Epithelial cell of esophagus (primary cell): ENCODE measurements at regions not wholly inside any gene's neighbourhood (a gene's known extent, or its start where the extent isn't known, plus 50 kb on each side); places are given as distances from the start of the nearest gene placed in this dataset.
A peak's percentile ranks its signal among the peaks of the same experiment; 100 is the strongest.

Experiments used
- DNase-seq: peaks from one replicate; pipeline ENCODE4 v3.0.0; 2010; ENCODE audit warnings: low read depth
- H3K4me3 ChIP-seq: 2 replicates; pipeline ENCODE4 v1.5.1; 2011; ENCODE audit warnings: mild to moderate bottlenecking, low read length, control low read depth
- CTCF ChIP-seq: IDR thresholded peaks from 2 replicates; pipeline ENCODE4 v1.5.1; 2011; ENCODE audit warnings: low read depth, mild to moderate bottlenecking, low read length, control low read depth, inconsistent platforms; ENCODE audit not compliant: insufficient read depth; ENCODE audit errors: missing control alignments

- no peak overlapping the region for H3K4me3 ChIP-seq
- TF ChIP-seq CTCF: no peak
- no peak for DNase-seq
These were observed 659.0 kb downstream of the PTPRC start for GRCh38 chr1:199297887-199298286.

GRCh38 chr1:199298825-199299224, 660.0 kb downstream of the PTPRC start:
- H3K4me3 ChIP-seq: no peak overlapping the region
- no peak for DNase-seq
- TF ChIP-seq CTCF: no peak

- DNase-seq: no peak
- H3K4me3 ChIP-seq: no peak overlapping the region
- no peak for TF ChIP-seq CTCF
These were observed 662.8 kb downstream of the PTPRC start for GRCh38 chr1:199301472-199302217.

GRCh38 chr1:199302554-199302953, 663.7 kb downstream of the PTPRC start:
- peak; percentile 76 for DNase-seq
- TF ChIP-seq CTCF: no peak
- H3K4me3 ChIP-seq: no peak overlapping the region

GRCh38 chr1:199303035-199303434, 664.2 kb downstream of the PTPRC start:
- no peak for DNase-seq
- H3K4me3 ChIP-seq: no peak overlapping the region
- no peak for TF ChIP-seq CTCF

GRCh38 chr1:199305053-199305452, 666.2 kb downstream of the PTPRC start:
- H3K4me3 ChIP-seq: no peak overlapping the region
- no peak for DNase-seq
- TF ChIP-seq CTCF: no peak

GRCh38 chr1:199307496-199308264, 668.8 kb downstream of the PTPRC start:
- DNase-seq: no peak
- TF ChIP-seq CTCF: no peak
- H3K4me3 ChIP-seq: no peak overlapping the region
